ENCODE measurements at regions not wholly inside any gene's neighbourhood (a gene's known extent, or its start where the extent isn't known, plus 50 kb on each side); places are given as distances from the start of the nearest gene placed in this dataset.

- TF ChIP-seq CTCF (IDR thresholded peaks at IDR 0.05) (no peak), POLR2A (IDR thresholded peaks at IDR 0.05) (no peak)
Measured at GRCh38 chr11:87405356-87405755, 367.6 kb downstream of the TMEM135 start.

All from Peyer's patch (tissue), 4 donors.